B cell (primary cell): ENCODE measurements at regions not wholly inside any gene's neighbourhood (a gene's known extent, or its start where the extent isn't known, plus 50 kb on each side); places are given as distances from the start of the nearest gene placed in this dataset.

Experiments
- ATAC-seq: fragments of 200-7000 bp; cut with Tn5 transposase; one replicate; pipeline ENCODE4 v1.10.0; 2021; ENCODE audit warnings: low read depth, mild to moderate bottlenecking, moderate number of reproducible peaks, moderate library complexity
- CTCF ChIA-PET: fragments of 350-600 bp; sonication (Branson Sonifier 250); formaldehyde crosslinking; loops from one replicate; lab custom pipeline; 2021; ENCODE audit warnings: antibody characterized with exemption, inconsistent platforms; lab: Charles Lee
- POLR2A ChIA-PET: fragments of 350-600 bp; sonication (Branson Sonifier 250); formaldehyde crosslinking; loops from one replicate; lab custom pipeline; 2021; ENCODE audit warnings: antibody characterized with exemption; lab: Charles Lee
- DNase-seq: peaks from one replicate; pipeline ENCODE4 v3.0.0; 2013
- H2AFZ ChIP-seq: 2 replicates; pipeline ENCODE4 v1.6.1; 2012; ENCODE audit warnings: mild to moderate bottlenecking, low read depth, low read length; ENCODE audit not compliant: insufficient read depth, poor library complexity, severe bottlenecking
- H3K27ac ChIP-seq, 2 donors: 1 replicate in 1 of 2; 2 replicates in 1 of 2; pipeline ENCODE4 v1.5.1; 2012 to 2013; ENCODE audit warnings: low read length in 2 of 2, mild to moderate bottlenecking in 2 of 2, moderate library complexity in 1 of 2
- H3K27me3 ChIP-seq, 4 experiments: fragments of 200-600 bp in 1 of 4; sonication (generic) in 1 of 4; replicated peaks in 1 of 4; 1 replicate in 2 of 4; 2 replicates in 2 of 4; pipeline versions ENCODE4 v1.6.1 to v1.7.0; 2013 to 2016; ENCODE audit warnings: low read length in 3 of 4, mild to moderate bottlenecking in 2 of 4, mixed read lengths in 1 of 4, moderate library complexity in 1 of 4; ENCODE audit not compliant: insufficient read depth in 4 of 4, control insufficient read depth in 3 of 4; ENCODE audit errors: control extremely low read depth in 1 of 4
- H3K36me3 ChIP-seq, 2 experiments: replicated peaks in 1 of 2; 1 replicate in 1 of 2; 2 replicates in 1 of 2; pipeline versions ENCODE4 v1.6.1 to v1.7.1; 2013; ENCODE audit warnings: low read length in 1 of 2; ENCODE audit not compliant: insufficient read depth in 2 of 2, control insufficient read depth in 1 of 2; ENCODE audit errors: control extremely low read depth in 1 of 2, extremely low read depth in 1 of 2
- H3K4me1 ChIP-seq, 2 donors: fragments of 200-600 bp in 1 of 2; sonication (generic) in 1 of 2; 1 replicate in 1 of 2; 2 replicates in 1 of 2; pipeline versions ENCODE4 v1.5.1 to v1.6.1; 2013 to 2017; ENCODE audit warnings: low read length in 2 of 2; ENCODE audit not compliant: control insufficient read depth in 2 of 2, insufficient read depth in 2 of 2
- H3K4me2 ChIP-seq: replicated peaks from 2 replicates; pipeline ENCODE3; 2012; ENCODE audit warnings: mild to moderate bottlenecking, low read depth, low read length; ENCODE audit not compliant: poor library complexity, severe bottlenecking
- H3K4me3 ChIP-seq, 5 experiments: fragments of 200-600 bp in 1 of 5; sonication (generic) in 1 of 5; 1 replicate in 3 of 5; 2 replicates in 2 of 5; pipeline versions ENCODE4 v1.5.1 to v1.7.0; 2011 to 2016; ENCODE audit warnings: low read length in 4 of 5, mild to moderate bottlenecking in 4 of 5, low read depth in 2 of 5, control low read depth in 1 of 5, moderate library complexity in 1 of 5; ENCODE audit not compliant: insufficient read depth in 1 of 5; ENCODE audit errors: control extremely low read depth in 1 of 5, extremely low read depth in 1 of 5
- H3K79me2 ChIP-seq: fragments of 200-600 bp; sonication (generic); one replicate; pipeline ENCODE4 v1.6.0; 2016; ENCODE audit warnings: low read length; ENCODE audit not compliant: control insufficient read depth, insufficient read depth
- H3K9ac ChIP-seq: fragments of 200-600 bp; sonication (generic); 2 replicates; pipeline ENCODE4 v1.6.1; 2017; ENCODE audit warnings: mild to moderate bottlenecking, low read length, moderate library complexity
- H3K9me3 ChIP-seq, 3 donors: one replicate each; pipeline versions ENCODE4 v1.6.1 to v1.7.1; 2013; ENCODE audit warnings: low read length in 2 of 3; ENCODE audit not compliant: control insufficient read depth in 2 of 3, insufficient read depth in 1 of 3; ENCODE audit errors: control extremely low read depth in 1 of 3
- H4K20me1 ChIP-seq: 2 replicates; pipeline ENCODE4 v1.6.0; 2012; ENCODE audit warnings: mild to moderate bottlenecking, low read length; ENCODE audit not compliant: insufficient read depth, control insufficient read depth, poor library complexity, severe bottlenecking
- H3K27ac Mint-ChIP-seq: one replicate; pipeline ENCODE4 v1.8.0; 2021; ENCODE audit warnings: mixed read lengths
- H3K27me3 Mint-ChIP-seq: one replicate; pipeline ENCODE4 v1.8.0; 2021; ENCODE audit warnings: mixed read lengths
- H3K4me1 Mint-ChIP-seq: one replicate; pipeline ENCODE4 v1.8.0; 2021; ENCODE audit warnings: mixed read lengths
- H3K4me3 Mint-ChIP-seq: one replicate; pipeline ENCODE4 v1.8.0; 2021; ENCODE audit warnings: mixed read lengths
- H3K9me3 Mint-ChIP-seq: one replicate; pipeline ENCODE4 v1.8.0; 2022; ENCODE audit warnings: mixed read lengths; ENCODE audit not compliant: insufficient read depth
- CTCF ChIP-seq: fragments of 200-600 bp; IDR thresholded peaks from one replicate; pipeline ENCODE4 v1.8.0; 2022; ENCODE audit warnings: antibody characterized with exemption, mild to moderate bottlenecking
- EZH2 ChIP-seq: IDR thresholded peaks from 2 replicates; pipeline ENCODE4 v1.6.1; 2012; ENCODE audit warnings: borderline replicate concordance, low read depth, mild to moderate bottlenecking, moderate library complexity, low read length; ENCODE audit not compliant: insufficient read depth, poor library complexity, severe bottlenecking
- WGBS: methylation state at CpG from one replicate; pipeline ENCODE4 v1.1.5; 2013; ENCODE audit warnings: missing lambda C conversion rate; ENCODE audit not compliant: insufficient coverage; 5-methylcytosine and 5-hydroxymethylcytosine counted together
- intact Hi-C: fragments of 100-400 bp; cut with micrococcal nuclease; formaldehyde crosslinking; loops from one replicate; pipeline ENCODE4 v1.10.0; 2022

- WGBS: no CpG with 5 or more reads among the region's 3 CpGs
- no peak for TF ChIP-seq CTCF
- TF ChIP-seq EZH2: no peak
Measured at GRCh38 chrY:15259286-15259685, 735.0 kb downstream of the NLGN4Y start.

GRCh38 chrY:15286572-15286971 is 762.2 kb downstream of the NLGN4Y start:
- no peaks in the 10 kb centered on the region for H3K4me1 ChIP-seq
- H3K9me3 Mint-ChIP-seq: no peaks in the 10 kb centered on the region
- no peaks in the 10 kb centered on the region for H3K79me2 ChIP-seq
- H3K27ac Mint-ChIP-seq: no peak overlapping the region
- H3K27me3 ChIP-seq: no peaks in the 10 kb centered on the region
- POLR2A ChIA-PET: no interaction called here
- H3K4me3 Mint-ChIP-seq: no peak overlapping the region
- H2AFZ ChIP-seq: no peak overlapping the region
- TF ChIP-seq EZH2 (no peak), CTCF (no peak)
- H3K9ac ChIP-seq: no peak overlapping the region
- intact Hi-C loops: no loop called here
- H3K4me1 Mint-ChIP-seq: no peaks in the 10 kb centered on the region
- WGBS: no CpG with 5 or more reads among the region's 1 CpG
- CTCF ChIA-PET: no interaction called here
- H3K27ac ChIP-seq: no peak overlapping the region
- ATAC-seq (no peak), DNase-seq (no peak)
- no peaks in the 10 kb centered on the region for H3K9me3 ChIP-seq
- H3K4me2 ChIP-seq: no peak overlapping the region
- no peaks in the 10 kb centered on the region for H3K27me3 Mint-ChIP-seq
- no peaks in the 10 kb centered on the region for H3K36me3 ChIP-seq
- no peaks in the 10 kb centered on the region for H4K20me1 ChIP-seq
- no peak overlapping the region for H3K4me3 ChIP-seq

More at GRCh38 chrY:15259286-15259685, 735.0 kb downstream of the NLGN4Y start:
- no peaks in the 10 kb centered on the region for H4K20me1 ChIP-seq
- H3K4me3 Mint-ChIP-seq: no peak overlapping the region
- H3K27me3 ChIP-seq: no peaks in the 10 kb centered on the region
- H3K27me3 Mint-ChIP-seq: no peaks in the 10 kb centered on the region
- H3K27ac ChIP-seq: no peak overlapping the region
- H3K36me3 ChIP-seq: no peaks in the 10 kb centered on the region
- no peak overlapping the region for H3K9ac ChIP-seq
- ChIA-PET POLR2A (no interaction called here), CTCF (no interaction called here)
- H3K4me3 ChIP-seq: no peak overlapping the region
- H3K4me1 Mint-ChIP-seq: no peaks in the 10 kb centered on the region
- no peaks in the 10 kb centered on the region for H3K79me2 ChIP-seq
- intact Hi-C loops: no loop called here
- DNase-seq (no peak), ATAC-seq (no peak)
- H3K4me1 ChIP-seq: no peaks in the 10 kb centered on the region
- no peaks in the 10 kb centered on the region for H3K9me3 Mint-ChIP-seq
- H3K9me3 ChIP-seq: no peaks in the 10 kb centered on the region
- H3K27ac Mint-ChIP-seq: no peak overlapping the region
- H3K4me2 ChIP-seq: no peak overlapping the region
- H2AFZ ChIP-seq: no peak overlapping the region
